Stimulated activated CD4-positive, alpha-beta T cell treated with anti-CD3 and anti-CD28 coated beads, Interleukin-4, amount 100 ng/mL, for 1 hour (primary cell): ENCODE measurements at regions not wholly inside any gene's neighbourhood (a gene's known extent, or its start where the extent isn't known, plus 50 kb on each side); places are given as distances from the start of the nearest gene placed in this dataset.

Source experiments
- DNase-seq: peaks from one replicate; pipeline ENCODE4 v3.0.0-alpha.2; 2020

- DNase-seq: no peak
Measured at GRCh38 chr1:114314098-114314497, 160.4 kb upstream of the SYT6 start.

- DNase-seq: no peak
Measured at GRCh38 chr1:114310695-114311271, 157.1 kb upstream of the SYT6 start.

- DNase-seq: no peak
Measured at GRCh38 chr1:114302821-114303220, 149.2 kb upstream of the SYT6 start.

GRCh38 chr1:114299331-114299975 is 145.8 kb upstream of the SYT6 start:
- no peak for DNase-seq

GRCh38 chr1:114298008-114298407 is 144.3 kb upstream of the SYT6 start:
- no peak for DNase-seq

- DNase-seq: no peak
Measured at GRCh38 chr1:114296413-114296812, 142.7 kb upstream of the SYT6 start.

- DNase-seq: no peak
Measured at GRCh38 chr1:114295321-114295720, 141.7 kb upstream of the SYT6 start.

- DNase-seq: no peak
Measured at GRCh38 chr1:114292835-114293234, 139.2 kb upstream of the SYT6 start.

GRCh38 chr1:114292194-114292593 is 138.5 kb upstream of the SYT6 start:
- no peak for DNase-seq

GRCh38 chr1:114290776-114291175 is 137.1 kb upstream of the SYT6 start:
- no peak for DNase-seq

- no peak for DNase-seq
Measured at GRCh38 chr1:114290341-114290740, 136.7 kb upstream of the SYT6 start.

- DNase-seq: no peak
Measured at GRCh38 chr1:114289824-114290223, 136.2 kb upstream of the SYT6 start.

GRCh38 chr1:114289306-114289705 is 135.6 kb upstream of the SYT6 start:
- DNase-seq: no peak

GRCh38 chr1:114286960-114287359 is 133.3 kb upstream of the SYT6 start:
- no peak for DNase-seq

GRCh38 chr1:114286179-114286578 is 132.5 kb upstream of the SYT6 start:
- DNase-seq: no peak

GRCh38 chr1:114282751-114283403 is 129.2 kb upstream of the SYT6 start:
- DNase-seq: peak; percentile 82

- no peak for DNase-seq
Measured at GRCh38 chr1:114278911-114279310, 125.2 kb upstream of the SYT6 start.

- no peak for DNase-seq
Measured at GRCh38 chr1:114278430-114278829, 124.8 kb upstream of the SYT6 start.

GRCh38 chr1:114274621-114275317 is 121.1 kb upstream of the SYT6 start:
- no peak for DNase-seq

GRCh38 chr1:114272593-114272992 is 118.9 kb upstream of the SYT6 start:
- no peak for DNase-seq

- DNase-seq: no peak
Measured at GRCh38 chr1:114270718-114271117, 117.0 kb upstream of the SYT6 start.

GRCh38 chr1:114270282-114270681 is 116.6 kb upstream of the SYT6 start:
- DNase-seq: no peak

- no peak for DNase-seq
Measured at GRCh38 chr1:114269539-114269938, 115.9 kb upstream of the SYT6 start.

- DNase-seq: no peak
Measured at GRCh38 chr1:114263343-114263742, 109.7 kb upstream of the SYT6 start.
